WTC11 (cell line): ENCODE measurements at regions not wholly inside any gene's neighbourhood (a gene's known extent, or its start where the extent isn't known, plus 50 kb on each side); places are given as distances from the start of the nearest gene placed in this dataset.

Source experiments
- ATAC-seq: fragments of 200-7000 bp; cut with Tn5 transposase; 2 replicates; pipeline ENCODE4 v1.10.0; 2021; ENCODE audit warnings: mild to moderate bottlenecking, moderate library complexity
- CTCF ChIA-PET: fragments of 300-600 bp; sonication (Branson Sonifier 250); formaldehyde crosslinking; loops from one replicate; lab custom pipeline; 2021; ENCODE audit warnings: antibody characterized with exemption; lab: Charles Lee
- POLR2A ChIA-PET: fragments of 350-600 bp; sonication (Branson Sonifier 250); formaldehyde crosslinking; loops from one replicate; lab custom pipeline; 2021; ENCODE audit warnings: antibody characterized with exemption; lab: Charles Lee
- DNase-seq: peaks from one replicate; pipeline ENCODE4 v3.0.0; 2021; ENCODE audit warnings: low spot score
- H3K27ac Mint-ChIP-seq: 2 replicates; pipeline ENCODE4 v1.8.0; 2021; ENCODE audit warnings: mixed read lengths
- H3K27me3 Mint-ChIP-seq: 2 replicates; pipeline ENCODE4 v1.8.0; 2021; ENCODE audit warnings: low read depth, mild to moderate bottlenecking, moderate library complexity, mixed read lengths
- H3K36me3 Mint-ChIP-seq: 2 replicates; pipeline ENCODE4 v1.8.0; 2021; ENCODE audit warnings: mixed read lengths
- H3K4me1 Mint-ChIP-seq: 2 replicates; pipeline ENCODE4 v1.8.0; 2022; ENCODE audit warnings: mixed read lengths
- H3K4me3 Mint-ChIP-seq: 2 replicates; pipeline ENCODE4 v1.8.0; 2021; ENCODE audit warnings: mild to moderate bottlenecking, moderate library complexity, mixed read lengths
- H3K9me3 Mint-ChIP-seq: 2 replicates; pipeline ENCODE4 v1.8.0; 2021; ENCODE audit warnings: mixed read lengths
- ATF1 ChIP-seq: sonication (generic); formaldehyde crosslinking; IDR thresholded peaks from 2 replicates; pipeline ENCODE4 v1.8.1; 2023; ENCODE audit warnings: mild to moderate bottlenecking, moderate library complexity, missing genetic modification reagents
- ATF2 ChIP-seq: sonication (generic); formaldehyde crosslinking; IDR thresholded peaks from 2 replicates; pipeline ENCODE4 v1.8.1; 2022; ENCODE audit warnings: low read depth, missing genetic modification reagents, borderline replicate concordance
- CTCF ChIP-seq: fragments of 200-600 bp; IDR thresholded peaks from 2 replicates; pipeline ENCODE4 v1.8.0; 2022; ENCODE audit warnings: antibody characterized with exemption
- FOXP4 ChIP-seq: sonication (generic); formaldehyde crosslinking; IDR thresholded peaks from 2 replicates; pipeline ENCODE4 v1.8.0; 2022; ENCODE audit warnings: mild to moderate bottlenecking, missing genetic modification reagents
- GRHL2 ChIP-seq: fragments of 250-450 bp; sonication (Bioruptor Pico); IDR thresholded peaks from 2 replicates; pipeline ENCODE4 v1.8.0; 2022; ENCODE audit warnings: mild to moderate bottlenecking, moderate library complexity; ENCODE audit not compliant: insufficient replicate concordance, severe bottlenecking
- IRF2 ChIP-seq: sonication (generic); formaldehyde crosslinking; IDR thresholded peaks from 2 replicates; pipeline ENCODE4 v1.8.0; 2022; ENCODE audit warnings: low read depth, missing genetic modification reagents, borderline replicate concordance
- KAT7 ChIP-seq: sonication (generic); formaldehyde crosslinking; IDR thresholded peaks from 2 replicates; pipeline ENCODE4 v1.8.1; 2023; ENCODE audit warnings: missing genetic modification reagents, mild to moderate bottlenecking, borderline replicate concordance
- MAX ChIP-seq: sonication (generic); formaldehyde crosslinking; IDR thresholded peaks from 2 replicates; pipeline ENCODE4 v1.8.0; 2022; ENCODE audit warnings: mild to moderate bottlenecking, missing genetic modification reagents
- MXD4 ChIP-seq: fragments of 250-450 bp; sonication (Bioruptor Pico); IDR thresholded peaks from 2 replicates; pipeline ENCODE4 v1.8.0; 2021; ENCODE audit warnings: mild to moderate bottlenecking, moderate library complexity, borderline replicate concordance
- NR1H2 ChIP-seq: sonication (generic); formaldehyde crosslinking; IDR thresholded peaks from 2 replicates; pipeline ENCODE4 v1.9.0; 2021; ENCODE audit warnings: mild to moderate bottlenecking, moderate library complexity, missing genetic modification reagents
- RELA ChIP-seq: sonication (generic); formaldehyde crosslinking; IDR thresholded peaks from 2 replicates; pipeline ENCODE4 v1.8.1; 2022; ENCODE audit warnings: missing genetic modification reagents, mild to moderate bottlenecking, borderline replicate concordance
- SMAD4 ChIP-seq: sonication (generic); formaldehyde crosslinking; IDR thresholded peaks from 2 replicates; pipeline ENCODE4 v1.8.0; 2022; ENCODE audit warnings: mild to moderate bottlenecking, missing genetic modification reagents
- TEAD1 ChIP-seq: sonication (generic); formaldehyde crosslinking; IDR thresholded peaks from 2 replicates; pipeline ENCODE4 v1.8.0; 2022; ENCODE audit warnings: mild to moderate bottlenecking, missing genetic modification reagents
- USF1 ChIP-seq: sonication (generic); formaldehyde crosslinking; IDR thresholded peaks from 2 replicates; pipeline ENCODE4 v1.8.0; 2022; ENCODE audit warnings: mild to moderate bottlenecking, missing genetic modification reagents
- ZBTB21 ChIP-seq: sonication (generic); formaldehyde crosslinking; IDR thresholded peaks from 2 replicates; pipeline ENCODE4 v1.8.1; 2023; ENCODE audit warnings: mild to moderate bottlenecking, missing genetic modification reagents, borderline replicate concordance
- ZNF121 ChIP-seq: sonication (generic); formaldehyde crosslinking; IDR thresholded peaks from 2 replicates; pipeline ENCODE4 v1.8.0; 2023; ENCODE audit warnings: missing genetic modification reagents
- ZNF263 ChIP-seq: sonication (generic); formaldehyde crosslinking; IDR thresholded peaks from 2 replicates; pipeline ENCODE4 v1.8.1; 2022; ENCODE audit warnings: low read depth, mild to moderate bottlenecking, moderate library complexity, missing genetic modification reagents
- ZNF423 ChIP-seq: fragments of 250-450 bp; sonication (Bioruptor Pico); IDR thresholded peaks from 2 replicates; pipeline ENCODE4 v2.1.2; 2022; ENCODE audit warnings: mild to moderate bottlenecking, moderate library complexity
- ZNF425 ChIP-seq: fragments of 250-450 bp; sonication (Bioruptor Pico); conservative IDR thresholded peaks from 2 replicates; pipeline ENCODE4 v1.9.0; 2021; ENCODE audit warnings: mild to moderate bottlenecking

- ATAC-seq (peak; percentile 88), DNase-seq (peak; percentile 64)
- Mint-ChIP-seq H3K4me1 (peaks cover 37% of the 10 kb centered on the region), H3K4me3 (peak overlapping the region; percentile 54), H3K9me3 (peaks cover 26% of the 10 kb centered on the region), H3K27ac (peak overlapping the region; percentile 30; the same call in 1 of the 2 replicates), H3K27me3 (no peaks in the 10 kb centered on the region; the same call in 1 of the 2 replicates), H3K36me3 (no peaks in the 10 kb centered on the region)
- ChIA-PET POLR2A (interaction anchor here (0.7 kb wide), 2 partner anchors 85 to 223 kb away, joined by 4 read pairs; no protein-coding TSS in a partner anchor), CTCF (interaction anchor here (0.6 to 1.8 kb wide), 26 partner anchors 9 to 1660 kb away, joined by 3 to 16 read pairs (median 4); no protein-coding TSS in a partner anchor)
- TF ChIP-seq ZNF423 (CRISPR knock-in tag) (peak; percentile 80), ZNF121 (CRISPR knock-in tag) (no peak), RELA (CRISPR knock-in tag) (no peak), TEAD1 (CRISPR knock-in tag) (peak; percentile 31; the same call in 1 of the 2 replicates), ZNF263 (CRISPR knock-in tag) (peak; percentile 74; the same call in 1 of the 2 replicates), ZBTB21 (CRISPR knock-in tag) (no peak), MAX (CRISPR knock-in tag) (0 out of 2 replicates have a peak, but pooled peaks have one; percentile 39), CTCF (peak; percentile 53), FOXP4 (no peak), GRHL2 (CRISPR knock-in tag) (no peak), SMAD4 (CRISPR knock-in tag) (no peak), IRF2 (CRISPR knock-in tag) (no peak), KAT7 (CRISPR knock-in tag) (no peak)
These were observed 111.4 kb downstream of the UTP18 start for GRCh38 chr17:51371732-51372151.

- no peaks in the 10 kb centered on the region; the same call in 1 of the 2 replicates for H3K36me3 Mint-ChIP-seq
- peak overlapping the region; percentile 56; the same call in 1 of the 2 replicates for H3K27ac Mint-ChIP-seq
- POLR2A ChIA-PET = no interaction called here
- DNase-seq (peak; percentile 38), ATAC-seq (peak; percentile 68)
- peak overlapping the region; percentile 54 for H3K4me3 Mint-ChIP-seq
- H3K27me3 Mint-ChIP-seq = no peaks in the 10 kb centered on the region; the same call in 1 of the 2 replicates
- peaks cover 24% of the 10 kb centered on the region for H3K9me3 Mint-ChIP-seq
- CTCF ChIA-PET = interaction anchor here (0.6 to 1.8 kb wide), 25 partner anchors 10 to 1660 kb away, joined by 3 to 16 read pairs (median 4); no protein-coding TSS in a partner anchor
- H3K4me1 Mint-ChIP-seq = peaks cover 37% of the 10 kb centered on the region
- no peak for TF ChIP-seq NR1H2 (CRISPR knock-in tag)
- TF ChIP-seq MXD4 (CRISPR knock-in tag) = no peak
- no peak for TF ChIP-seq CTCF
- TF ChIP-seq ZBTB21 (CRISPR knock-in tag) = no peak
- TF ChIP-seq ZNF425 = no peak
- TF ChIP-seq ATF2 (CRISPR knock-in tag) = no peak
- TF ChIP-seq ATF1 (CRISPR knock-in tag) = no peak
- peak; percentile 93 for TF ChIP-seq USF1 (CRISPR knock-in tag)
These were observed 112.1 kb downstream of the UTP18 start for GRCh38 chr17:51372345-51373004.
